HCT116 (cell line): ENCODE measurements at regions not wholly inside any gene's neighbourhood (a gene's known extent, or its start where the extent isn't known, plus 50 kb on each side); places are given as distances from the start of the nearest gene placed in this dataset.

ENCODE experiments used
- ATAC-seq: fragments of 200-7000 bp; cut with Tn5 transposase; 2 replicates; pipeline ENCODE4 v1.9.1; 2020; ENCODE audit warnings: mild to moderate bottlenecking, moderate library complexity
- BruUV-seq: library from RNA; stranded (reverse); fragments of 400-500 nt; replicated peaks from 2 replicates; lab custom pipeline; 2021; lab: Mats Ljungman, UMichigan
- CTCF ChIA-PET: fragments of 300-600 bp; sonication (Branson Sonifier 250); formaldehyde crosslinking; loops from one replicate; lab custom pipeline; 2021; ENCODE audit warnings: antibody characterized with exemption; lab: Charles Lee
- POLR2A ChIA-PET: fragments of 300-600, 350-600 bp; sonication (Branson Sonifier 250); formaldehyde crosslinking; loops from one replicate; lab custom pipeline; 2021; ENCODE audit warnings: antibody characterized with exemption; lab: Charles Lee
- RAD21 ChIA-PET, 2 experiments: fragments of 300-600 bp; sonication (Branson Sonifier 250); formaldehyde crosslinking; loops; one replicate each; lab custom pipeline; 2023; ENCODE audit warnings: low total read pairs in 2 of 2; ENCODE audit not compliant: uncharacterized antibody in 2 of 2, unreplicated experiment in 2 of 2, low non-redundant PET in 1 of 2; lab: Charles Lee
- DNase-seq: peaks from one replicate; pipeline ENCODE4 v3.0.0-alpha.2; 2010; ENCODE audit warnings: low read depth, low spot score
- H2AFZ ChIP-seq: fragments of 200-600 bp; shearing (Covaris generic), sonication (generic); 2 replicates; pipeline ENCODE4 v1.6.1; 2017; ENCODE audit warnings: low read depth, mixed run types, mixed read lengths, antibody characterized with exemption, low read length; ENCODE audit not compliant: poor library complexity, severe bottlenecking
- H3K27ac ChIP-seq: 2 replicates; pipeline ENCODE4 v1.5.1; 2012; ENCODE audit warnings: low read depth, low read length
- H3K27me3 ChIP-seq: fragments of 200-600 bp; sonication (generic); 2 replicates; pipeline ENCODE4 v1.6.1; 2016; ENCODE audit warnings: mixed run types, low read length, mixed read lengths; ENCODE audit not compliant: insufficient read depth
- H3K36me3 ChIP-seq, 2 experiments: fragments of 200-500 bp in 1 of 2; fragments of 200-600 bp in 1 of 2; sonication (Bioruptor generic) in 1 of 2; sonication (generic) in 1 of 2; 2 replicates each; pipeline versions ENCODE4 v1.5.1 to v1.6.1; 2014 to 2016; ENCODE audit warnings: low read length in 2 of 2, inconsistent platforms in 1 of 2, mixed read lengths in 1 of 2, mixed run types in 1 of 2; ENCODE audit not compliant: insufficient read depth in 2 of 2, control insufficient read depth in 1 of 2
- H3K4me1 ChIP-seq, 2 experiments: fragments of 200-600 bp in 1 of 2; sonication (generic) in 1 of 2; 2 replicates each; pipeline versions ENCODE4 v1.5.1 to v1.6.1; 2012 to 2017; ENCODE audit warnings: low read length in 2 of 2, inconsistent platforms in 1 of 2, mild to moderate bottlenecking in 1 of 2, mixed read lengths in 1 of 2, mixed run types in 1 of 2, moderate library complexity in 1 of 2; ENCODE audit not compliant: insufficient read depth in 2 of 2, control insufficient read depth in 1 of 2
- H3K4me2 ChIP-seq: fragments of 200-600 bp; sonication (generic); 2 replicates; pipeline ENCODE4 v1.6.1; 2017; ENCODE audit warnings: mixed run types, low read length, mixed read lengths
- H3K4me3 ChIP-seq, 2 experiments: fragments of 200-600 bp in 1 of 2; sonication (generic) in 1 of 2; replicated peaks in 1 of 2; 2 replicates each; pipeline ENCODE4 v1.5.1; 2011 to 2016; ENCODE audit warnings: low read length in 2 of 2, control low read depth in 1 of 2, low read depth in 1 of 2, mild to moderate bottlenecking in 1 of 2, mixed read lengths in 1 of 2, mixed run types in 1 of 2
- H3K79me2 ChIP-seq: fragments of 200-600 bp; sonication (generic); 2 replicates; pipeline ENCODE4 v1.6.1; 2017; ENCODE audit warnings: mild to moderate bottlenecking, mixed run types, low read length, moderate library complexity, mixed read lengths; ENCODE audit not compliant: insufficient read depth
- H3K9ac ChIP-seq: fragments of 200-600 bp; sonication (generic); 2 replicates; pipeline ENCODE4 v1.6.1; 2016; ENCODE audit warnings: low read length, mixed read lengths
- H3K9me2 ChIP-seq: fragments of 200-600 bp; sonication (generic), shearing (Covaris generic); 2 replicates; pipeline ENCODE4 v1.6.1; 2017; ENCODE audit warnings: mixed run types, mild to moderate bottlenecking, moderate library complexity; ENCODE audit not compliant: insufficient read depth
- H3K9me3 ChIP-seq, 2 experiments: fragments of 200-500 bp in 1 of 2; fragments of 200-600 bp in 1 of 2; sonication (Bioruptor generic) in 1 of 2; sonication (generic) in 1 of 2; 2 replicates each; pipeline ENCODE4 v1.6.1; 2014 to 2017; ENCODE audit warnings: low read length in 2 of 2, mixed read lengths in 2 of 2, inconsistent platforms in 1 of 2, low read depth in 1 of 2, mild to moderate bottlenecking in 1 of 2, mixed run types in 1 of 2, moderate library complexity in 1 of 2; ENCODE audit not compliant: control insufficient read depth in 1 of 2, insufficient read depth in 1 of 2
- H4K20me1 ChIP-seq: fragments of 200-600 bp; sonication (generic), shearing (Covaris generic); 2 replicates; pipeline ENCODE4 v1.6.1; 2017; ENCODE audit warnings: mixed run types, mild to moderate bottlenecking, moderate library complexity; ENCODE audit not compliant: insufficient read depth
- EZH2phosphoT487 ChIP-seq: fragments of 200-600 bp; IDR thresholded peaks from 2 replicates; pipeline ENCODE4 v1.6.1; 2018; ENCODE audit warnings: antibody characterized with exemption, borderline replicate concordance
- intact Hi-C: fragments of 100-400 bp; cut with micrococcal nuclease; formaldehyde crosslinking; loops from 2 replicates; pipeline ENCODE4 v1.10.0; 2022
- TF ChIP-seq, protein P1 (sequence below): IDR thresholded peaks from 2 replicates; pipeline ENCODE4 v1.6.1; 2012; ENCODE audit warnings: low read depth

DNA sequence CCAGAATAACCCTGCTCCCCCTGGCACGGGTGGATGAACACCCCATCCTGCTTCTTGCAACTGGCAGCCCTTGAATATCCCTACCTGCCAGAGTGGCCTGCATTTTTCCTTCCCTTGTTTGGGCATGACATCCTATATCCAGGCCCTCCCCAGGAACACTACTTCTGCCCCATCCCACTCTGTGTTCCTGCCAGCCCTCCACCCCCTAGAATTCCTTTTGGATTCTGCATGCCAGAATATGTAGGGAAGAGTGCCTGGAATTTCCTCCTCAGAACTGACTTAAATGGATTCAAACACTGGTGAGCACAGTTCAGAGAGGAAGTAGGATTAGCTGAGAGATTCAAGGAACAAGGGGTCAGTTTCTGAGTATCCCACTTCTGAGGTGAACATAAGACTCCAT is 123.5 kb upstream of the PELI1 start:
- DNase-seq, result no peak
- no TSS peak for BruUV-seq
- Histone ChIP-seq H4K20me1 (no peaks in the 10 kb centered on the region), H3K27ac (no peak overlapping the region), H3K36me3 (no peaks in the 10 kb centered on the region), H3K9me2 (no peaks in the 10 kb centered on the region), H3K79me2 (no peaks in the 10 kb centered on the region), H2AFZ (no peak overlapping the region), H3K4me1 (peaks cover 0 to 12% of the 10 kb centered on the region in 2 experiments; a peak in 2 of 4 replicates)
- intact Hi-C loops, result no loop called here
- RAD21 ChIA-PET, result no interaction called here
- POLR2A ChIA-PET, result no interaction called here
- no peak for TF ChIP-seq EZH2phosphoT487
- TF ChIP-seq, all 23 proteins: peak for 0
- Histone ChIP-seq H3K9ac (no peak overlapping the region), H3K9me3 (no peaks in the 10 kb centered on the region), H3K4me2 (no peak overlapping the region), H3K4me3 (no peak overlapping the region), H3K27me3 (no peaks in the 10 kb centered on the region)
- CTCF ChIA-PET, result no interaction called here
- no peak for ATAC-seq

DNA sequence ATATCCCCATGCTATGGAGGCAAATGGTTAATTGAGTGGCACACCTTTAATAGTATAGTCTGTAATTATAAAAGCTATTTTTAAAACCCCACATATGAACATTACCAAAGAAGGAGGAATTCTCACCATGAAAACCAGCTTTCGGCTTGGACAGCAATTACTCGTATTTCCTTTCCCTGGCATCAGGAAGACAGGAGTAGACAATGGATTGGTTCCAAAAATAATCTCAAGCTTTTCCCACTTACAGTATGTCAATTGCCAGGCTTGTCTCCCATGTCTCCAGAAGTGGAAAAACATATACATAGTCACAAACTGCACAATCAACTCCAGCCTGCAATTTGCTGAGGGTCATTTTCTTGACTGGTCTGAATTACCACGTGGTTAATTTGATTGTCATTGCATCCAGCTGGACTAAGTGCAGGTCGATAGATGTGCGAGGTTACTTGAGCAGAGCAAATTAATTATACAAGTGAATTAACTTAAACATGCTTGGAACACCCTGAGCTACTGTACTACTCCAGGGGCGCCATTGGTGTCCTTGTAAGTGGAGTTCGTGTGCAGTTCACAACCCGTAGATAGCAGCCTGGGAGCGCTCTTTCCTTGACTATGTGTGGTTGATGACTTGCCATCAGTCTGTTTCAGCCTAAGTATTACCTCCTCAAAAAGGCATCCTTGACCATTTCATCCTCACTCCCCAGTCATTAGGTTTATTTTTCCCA is 124.3 kb upstream of the PELI1 start:
- TF ChIP-seq, protein P1, sequence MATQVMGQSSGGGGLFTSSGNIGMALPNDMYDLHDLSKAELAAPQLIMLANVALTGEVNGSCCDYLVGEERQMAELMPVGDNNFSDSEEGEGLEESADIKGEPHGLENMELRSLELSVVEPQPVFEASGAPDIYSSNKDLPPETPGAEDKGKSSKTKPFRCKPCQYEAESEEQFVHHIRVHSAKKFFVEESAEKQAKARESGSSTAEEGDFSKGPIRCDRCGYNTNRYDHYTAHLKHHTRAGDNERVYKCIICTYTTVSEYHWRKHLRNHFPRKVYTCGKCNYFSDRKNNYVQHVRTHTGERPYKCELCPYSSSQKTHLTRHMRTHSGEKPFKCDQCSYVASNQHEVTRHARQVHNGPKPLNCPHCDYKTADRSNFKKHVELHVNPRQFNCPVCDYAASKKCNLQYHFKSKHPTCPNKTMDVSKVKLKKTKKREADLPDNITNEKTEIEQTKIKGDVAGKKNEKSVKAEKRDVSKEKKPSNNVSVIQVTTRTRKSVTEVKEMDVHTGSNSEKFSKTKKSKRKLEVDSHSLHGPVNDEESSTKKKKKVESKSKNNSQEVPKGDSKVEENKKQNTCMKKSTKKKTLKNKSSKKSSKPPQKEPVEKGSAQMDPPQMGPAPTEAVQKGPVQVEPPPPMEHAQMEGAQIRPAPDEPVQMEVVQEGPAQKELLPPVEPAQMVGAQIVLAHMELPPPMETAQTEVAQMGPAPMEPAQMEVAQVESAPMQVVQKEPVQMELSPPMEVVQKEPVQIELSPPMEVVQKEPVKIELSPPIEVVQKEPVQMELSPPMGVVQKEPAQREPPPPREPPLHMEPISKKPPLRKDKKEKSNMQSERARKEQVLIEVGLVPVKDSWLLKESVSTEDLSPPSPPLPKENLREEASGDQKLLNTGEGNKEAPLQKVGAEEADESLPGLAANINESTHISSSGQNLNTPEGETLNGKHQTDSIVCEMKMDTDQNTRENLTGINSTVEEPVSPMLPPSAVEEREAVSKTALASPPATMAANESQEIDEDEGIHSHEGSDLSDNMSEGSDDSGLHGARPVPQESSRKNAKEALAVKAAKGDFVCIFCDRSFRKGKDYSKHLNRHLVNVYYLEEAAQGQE, result no peak
- no peak overlapping the region for H3K27ac ChIP-seq

More for the DNA sequence above, 124.3 kb upstream of the PELI1 start:
- H2AFZ ChIP-seq, result no peak overlapping the region
- H3K27me3 ChIP-seq, result no peaks in the 10 kb centered on the region
- no peak overlapping the region for H3K4me2 ChIP-seq
- H3K36me3 ChIP-seq, result no peaks in the 10 kb centered on the region
- H3K9me3 ChIP-seq, result no peaks in the 10 kb centered on the region
- intact Hi-C loops, result no loop called here
- H4K20me1 ChIP-seq, result no peaks in the 10 kb centered on the region
- no peak for ATAC-seq
- no peak for DNase-seq
- H3K9me2 ChIP-seq, result no peaks in the 10 kb centered on the region
- POLR2A ChIA-PET, result no interaction called here
- H3K4me3 ChIP-seq, result no peak overlapping the region
- H3K4me1 ChIP-seq, result peaks cover 0 to 5% of the 10 kb centered on the region in 2 experiments; a peak in 2 of 4 replicates
- CTCF ChIA-PET, result no interaction called here
- H3K79me2 ChIP-seq, result no peaks in the 10 kb centered on the region
- BruUV-seq, result no TSS peak
- RAD21 ChIA-PET, result no interaction called here
- H3K9ac ChIP-seq, result no peak overlapping the region
